ENCODE measurements at regions not wholly inside any gene's neighbourhood (a gene's known extent, or its start where the extent isn't known, plus 50 kb on each side); places are given as distances from the start of the nearest gene placed in this dataset.
"Not testable (repeated sequence)": the region's sequence is repeated elsewhere in the genome, so short reads cannot be mapped to it uniquely, and the experiment has no call there.

DNA sequence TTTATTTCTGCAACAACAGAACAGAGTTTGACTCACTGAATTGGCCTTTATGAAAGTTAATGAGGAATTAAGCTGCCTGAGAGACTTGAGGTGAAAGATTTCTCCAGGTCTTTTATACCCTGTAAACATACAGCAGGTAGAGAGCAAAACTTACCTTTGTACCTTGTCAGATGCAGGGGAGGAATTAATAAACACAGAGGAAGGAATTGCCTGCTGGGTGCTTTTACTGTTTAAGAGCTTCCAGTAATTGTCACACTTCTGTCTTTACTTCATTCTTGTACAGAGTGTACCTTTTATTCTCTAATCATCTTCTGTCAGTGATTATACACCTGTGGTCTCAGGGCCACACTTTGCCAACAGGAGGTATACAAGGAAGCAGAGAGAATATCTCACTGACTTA is 94.0 kb upstream of the GRIN3A start:
- Histone ChIP-seq H3K27ac (no peak overlapping the region), H3K27me3 (no peaks in the 10 kb centered on the region), H3K36me3 (no peaks in the 10 kb centered on the region), H3K4me1 (no peaks in the 10 kb centered on the region), H3K4me3 (no peak overlapping the region), H3K9me3 (no peaks in the 10 kb centered on the region)
- no peak for DNase-seq (ENCODE audit: low spot score)
- TF ChIP-seq, protein P1, sequence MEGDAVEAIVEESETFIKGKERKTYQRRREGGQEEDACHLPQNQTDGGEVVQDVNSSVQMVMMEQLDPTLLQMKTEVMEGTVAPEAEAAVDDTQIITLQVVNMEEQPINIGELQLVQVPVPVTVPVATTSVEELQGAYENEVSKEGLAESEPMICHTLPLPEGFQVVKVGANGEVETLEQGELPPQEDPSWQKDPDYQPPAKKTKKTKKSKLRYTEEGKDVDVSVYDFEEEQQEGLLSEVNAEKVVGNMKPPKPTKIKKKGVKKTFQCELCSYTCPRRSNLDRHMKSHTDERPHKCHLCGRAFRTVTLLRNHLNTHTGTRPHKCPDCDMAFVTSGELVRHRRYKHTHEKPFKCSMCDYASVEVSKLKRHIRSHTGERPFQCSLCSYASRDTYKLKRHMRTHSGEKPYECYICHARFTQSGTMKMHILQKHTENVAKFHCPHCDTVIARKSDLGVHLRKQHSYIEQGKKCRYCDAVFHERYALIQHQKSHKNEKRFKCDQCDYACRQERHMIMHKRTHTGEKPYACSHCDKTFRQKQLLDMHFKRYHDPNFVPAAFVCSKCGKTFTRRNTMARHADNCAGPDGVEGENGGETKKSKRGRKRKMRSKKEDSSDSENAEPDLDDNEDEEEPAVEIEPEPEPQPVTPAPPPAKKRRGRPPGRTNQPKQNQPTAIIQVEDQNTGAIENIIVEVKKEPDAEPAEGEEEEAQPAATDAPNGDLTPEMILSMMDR (IDR thresholded peaks at IDR 0.05): no peak

DNA sequence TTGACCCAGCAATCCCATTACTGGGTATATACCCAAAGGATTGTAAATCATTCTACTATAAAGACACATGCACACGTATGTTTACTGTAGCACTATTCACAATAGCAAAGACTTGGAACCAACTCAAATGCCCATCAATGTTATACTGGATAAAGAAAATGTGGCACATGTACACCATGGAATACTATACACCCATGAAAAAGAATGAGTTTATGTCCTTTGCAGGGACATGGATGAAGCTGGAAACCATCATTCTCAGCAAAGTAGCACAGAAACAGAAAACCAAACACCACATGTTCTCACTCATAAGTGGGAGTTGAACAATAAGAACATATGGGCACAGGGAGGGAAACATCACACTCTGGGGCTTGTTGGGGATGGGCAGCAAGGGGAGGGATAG is 83.0 kb upstream of the GRIN3A start:
- not testable (repeated sequence) for H3K9me3 ChIP-seq; DNase-seq (ENCODE audit: low spot score); H3K36me3 ChIP-seq; H3K4me1 ChIP-seq; H3K27ac ChIP-seq; H3K27me3 ChIP-seq; H3K4me3 ChIP-seq

DNA sequence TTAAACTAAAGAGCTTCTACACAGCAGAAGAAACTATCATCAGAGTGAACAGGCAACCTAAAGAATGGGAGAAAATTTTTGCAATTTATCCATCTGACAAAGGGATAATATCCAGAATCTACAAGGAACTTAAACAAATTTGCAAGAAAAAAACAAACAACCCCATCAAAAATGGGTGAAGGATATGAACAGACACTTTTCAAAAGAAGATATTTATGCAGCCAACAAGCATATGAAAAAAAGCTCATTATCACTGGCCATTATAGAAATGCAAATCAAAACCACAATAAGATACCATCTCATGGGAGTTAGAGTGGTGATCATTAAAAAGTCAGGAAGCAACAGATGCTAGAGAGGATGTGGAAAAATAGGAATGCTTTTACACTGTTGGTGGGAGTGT is 82.5 kb upstream of the GRIN3A start:
- H3K4me3 ChIP-seq; H3K27ac ChIP-seq; DNase-seq (ENCODE audit: low spot score): not testable (repeated sequence)

DNA sequence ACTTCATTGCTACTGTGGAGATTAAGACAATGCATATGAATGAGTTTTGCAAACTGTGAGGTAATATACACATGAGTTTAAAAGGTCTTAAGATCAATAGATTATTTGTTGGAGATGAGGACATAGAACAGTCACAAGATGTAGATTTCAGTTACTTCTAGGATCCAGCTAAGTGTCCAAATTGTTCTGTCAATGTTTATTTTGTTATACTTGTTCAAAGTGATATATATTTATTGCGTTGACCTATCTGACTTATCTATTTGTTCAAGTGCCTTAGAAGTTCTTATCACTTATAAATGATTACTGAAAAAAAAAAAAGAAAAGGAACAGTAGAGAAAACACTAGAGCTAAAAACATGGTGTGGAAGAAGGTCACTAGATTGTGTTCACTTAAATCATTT is 75.6 kb upstream of the GRIN3A start:
- Histone ChIP-seq H3K4me1 (no peaks in the 10 kb centered on the region), H3K27me3 (no peaks in the 10 kb centered on the region), H3K36me3 (no peaks in the 10 kb centered on the region), H3K9me3 (no peaks in the 10 kb centered on the region), H3K4me3 (no peak overlapping the region), H3K27ac (no peak overlapping the region)
- TF ChIP-seq, protein P1 (IDR thresholded peaks at IDR 0.05): no peak
- DNase-seq (ENCODE audit: low spot score): no peak

More for the DNA sequence above, 82.5 kb upstream of the GRIN3A start:
- H3K36me3 ChIP-seq, H3K27me3 ChIP-seq, H3K4me1 ChIP-seq, H3K9me3 ChIP-seq: not testable (repeated sequence)

DNA sequence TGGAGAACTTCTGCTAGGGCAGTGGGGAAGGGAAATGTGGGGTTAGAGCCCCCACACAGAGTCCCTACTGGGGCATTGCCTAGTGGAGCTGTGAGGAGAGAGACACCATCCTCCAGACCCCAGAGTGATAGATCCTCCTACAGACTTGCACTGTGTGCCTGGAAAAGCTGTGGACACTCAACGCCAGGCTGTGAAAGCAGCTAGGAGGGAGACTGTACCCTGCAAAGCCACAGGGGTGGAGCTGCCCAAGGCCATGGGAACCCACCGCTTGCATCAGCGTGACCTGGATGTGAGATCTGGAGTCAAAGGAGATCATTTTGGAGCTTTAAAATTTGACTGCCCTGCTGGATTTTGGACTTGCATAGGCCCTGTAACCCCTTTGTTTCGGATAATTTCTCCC is 69.4 kb upstream of the GRIN3A start:
- H3K4me1 ChIP-seq; DNase-seq (ENCODE audit: low spot score); H3K36me3 ChIP-seq; H3K4me3 ChIP-seq; H3K27me3 ChIP-seq; H3K9me3 ChIP-seq; H3K27ac ChIP-seq: not testable (repeated sequence)

DNA sequence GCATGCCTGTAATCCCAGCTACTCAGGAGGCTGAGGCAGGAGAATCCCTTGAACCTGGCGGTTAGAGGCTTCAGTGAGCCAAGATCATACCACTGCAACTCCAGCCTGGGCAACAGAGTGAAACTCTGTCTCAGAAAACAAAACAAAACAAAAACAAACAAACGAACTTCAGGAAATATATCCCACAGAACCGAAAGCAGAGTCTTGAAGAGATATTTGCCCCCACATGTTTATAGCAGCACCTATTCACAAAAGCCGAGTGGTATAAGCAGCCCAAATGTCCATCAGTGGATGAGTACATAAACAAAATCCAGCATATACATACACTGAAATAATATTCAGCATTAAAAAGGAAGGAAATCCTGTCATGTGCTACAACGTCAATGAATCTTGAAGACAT is 57.6 kb upstream of the GRIN3A start:
- H3K4me1 ChIP-seq: no peaks in the 10 kb centered on the region

DNA sequence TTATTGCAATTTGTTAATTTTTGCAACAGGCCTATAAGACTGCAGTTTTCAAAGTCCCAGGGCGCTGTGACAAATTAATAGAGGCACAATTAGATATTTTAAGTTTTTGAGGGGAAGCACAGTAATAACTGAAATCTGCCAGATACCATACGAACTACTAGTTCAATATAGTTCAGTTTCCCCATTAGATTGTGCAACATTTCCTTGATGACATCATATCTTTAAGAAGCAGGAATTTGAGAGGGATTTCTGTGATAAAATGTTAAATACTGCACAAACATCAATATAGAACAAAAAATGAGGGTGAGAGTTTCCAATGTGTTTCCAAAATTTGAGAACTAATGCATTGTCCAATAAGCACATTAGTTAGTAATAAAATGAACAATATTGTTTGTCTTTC is 56.7 kb upstream of the GRIN3A start:
- TF ChIP-seq, protein P1 (IDR thresholded peaks at IDR 0.05): no peak
- Histone ChIP-seq H3K36me3 (no peaks in the 10 kb centered on the region), H3K27me3 (no peaks in the 10 kb centered on the region), H3K9me3 (no peaks in the 10 kb centered on the region), H3K27ac (no peak overlapping the region), H3K4me1 (no peaks in the 10 kb centered on the region), H3K4me3 (no peak overlapping the region)
- no peak for DNase-seq (ENCODE audit: low spot score)

More for the DNA sequence above, 57.6 kb upstream of the GRIN3A start:
- H3K4me3 ChIP-seq: no peak overlapping the region
- DNase-seq (ENCODE audit: low spot score): no peak
- no peaks in the 10 kb centered on the region for H3K36me3 ChIP-seq
- no peaks in the 10 kb centered on the region for H3K9me3 ChIP-seq
- TF ChIP-seq, protein P1 (IDR thresholded peaks at IDR 0.05): no peak
- no peaks in the 10 kb centered on the region for H3K27me3 ChIP-seq
- no peak overlapping the region for H3K27ac ChIP-seq

Measured in right atrium auricular region (tissue), 2 donors.